ENCODE measurements at regions not wholly inside any gene's neighbourhood (a gene's known extent, or its start where the extent isn't known, plus 50 kb on each side); places are given as distances from the start of the nearest gene placed in this dataset.

- Histone ChIP-seq H3K9ac (ENCODE audit: control insufficient read depth, extremely low read depth, insufficient read depth, low read length) (no peak overlapping the region), H3K79me2 (ENCODE audit: control insufficient read depth, insufficient read depth, low read length) (no peaks in the 10 kb centered on the region), H3K27me3 (ENCODE audit: control insufficient read depth, extremely low read depth, insufficient read depth, low read length) (no peaks in the 10 kb centered on the region), H3K9me1 (ENCODE audit: control insufficient read depth, extremely low read depth, insufficient read depth, low read length) (no peaks in the 10 kb centered on the region), H3K27ac (ENCODE audit: control insufficient read depth, insufficient read depth, low read length) (no peak overlapping the region), H3K9me3 (ENCODE audit: control insufficient read depth, low read depth, low read length) (no peaks in the 10 kb centered on the region), H3K4me1 (ENCODE audit: control insufficient read depth, extremely low read depth, insufficient read depth, low read length) (no peaks in the 10 kb centered on the region), H4K20me1 (ENCODE audit: control insufficient read depth, extremely low read depth, insufficient read depth, low read length) (no peaks in the 10 kb centered on the region), H3K36me3 (ENCODE audit: control insufficient read depth in 2 of 2, extremely low read depth in 1 of 2, insufficient read depth in 2 of 2, low read length in 2 of 2) (no peaks in the 10 kb centered on the region), H3K4me2 (ENCODE audit: control insufficient read depth, extremely low read depth, insufficient read depth, low read depth, low read length) (no peak overlapping the region), H3K4me3 (ENCODE audit: control insufficient read depth in 2 of 3, extremely low read depth in 1 of 3, insufficient read depth in 2 of 3, low read depth in 1 of 3, low read length in 3 of 3) (no peak overlapping the region), H2AFZ (ENCODE audit: control insufficient read depth, low read length) (no peak overlapping the region)
- FAIRE-seq (no peak), DNase-seq (ENCODE audit: low read depth, low spot score) (no peak)
- TF ChIP-seq EZH2 (IDR thresholded peaks at IDR 0.05; ENCODE audit: low read length) (no peak), CTCF (optimal IDR thresholded peaks at IDR 0.05 in 1 of 3, IDR thresholded peaks at IDR 0.05 in 1 of 3, conservative IDR thresholded peaks at IDR 0.05 in 1 of 3; ENCODE audit: extremely low read depth in 1 of 3, insufficient read depth in 2 of 3, low read length in 3 of 3) (no peak)
- dilution Hi-C loops (cut with MboI; ENCODE audit: extremely low pct_ligation_motif_present, low sequenced_read_pairs), result no loop called here
These were observed 1048.0 kb downstream of the PDHA2 start for GRCh38 chr4:96887857-96888256.

GRCh38 chr4:96894621-96895020 is 1054.7 kb downstream of the PDHA2 start:
- dilution Hi-C loops (cut with MboI; ENCODE audit: extremely low pct_ligation_motif_present, low sequenced_read_pairs), result no loop called here
- Histone ChIP-seq H2AFZ (ENCODE audit: control insufficient read depth, low read length) (no peak overlapping the region), H3K4me3 (ENCODE audit: control insufficient read depth in 2 of 3, extremely low read depth in 1 of 3, insufficient read depth in 2 of 3, low read depth in 1 of 3, low read length in 3 of 3) (no peak overlapping the region), H3K9me3 (ENCODE audit: control insufficient read depth, low read depth, low read length) (no peaks in the 10 kb centered on the region), H3K9ac (ENCODE audit: control insufficient read depth, extremely low read depth, insufficient read depth, low read length) (no peak overlapping the region), H3K27ac (ENCODE audit: control insufficient read depth, insufficient read depth, low read length) (no peak overlapping the region), H3K9me1 (ENCODE audit: control insufficient read depth, extremely low read depth, insufficient read depth, low read length) (no peaks in the 10 kb centered on the region), H3K27me3 (ENCODE audit: control insufficient read depth, extremely low read depth, insufficient read depth, low read length) (no peaks in the 10 kb centered on the region), H3K4me1 (ENCODE audit: control insufficient read depth, extremely low read depth, insufficient read depth, low read length) (no peaks in the 10 kb centered on the region), H4K20me1 (ENCODE audit: control insufficient read depth, extremely low read depth, insufficient read depth, low read length) (no peaks in the 10 kb centered on the region), H3K4me2 (ENCODE audit: control insufficient read depth, extremely low read depth, insufficient read depth, low read depth, low read length) (no peak overlapping the region), H3K36me3 (ENCODE audit: control insufficient read depth in 2 of 2, extremely low read depth in 1 of 2, insufficient read depth in 2 of 2, low read length in 2 of 2) (no peaks in the 10 kb centered on the region), H3K79me2 (ENCODE audit: control insufficient read depth, insufficient read depth, low read length) (no peaks in the 10 kb centered on the region)
- no peak for TF ChIP-seq CTCF (optimal IDR thresholded peaks at IDR 0.05 in 1 of 3, IDR thresholded peaks at IDR 0.05 in 1 of 3, conservative IDR thresholded peaks at IDR 0.05 in 1 of 3; ENCODE audit: extremely low read depth in 1 of 3, insufficient read depth in 2 of 3, low read length in 3 of 3)
- TF ChIP-seq EZH2 (IDR thresholded peaks at IDR 0.05; ENCODE audit: low read length), result no peak
- DNase-seq (ENCODE audit: low read depth, low spot score), result no peak
- no peak for FAIRE-seq

Data from keratinocyte (primary cell).